ENCODE measurements at regions not wholly inside any gene's neighbourhood (a gene's known extent, or its start where the extent isn't known, plus 50 kb on each side); places are given as distances from the start of the nearest gene placed in this dataset.

GRCh38 chrX:134712272-134712671 lies 54.0 kb upstream of the PLAC1 start:
- no peaks in the 10 kb centered on the region for H3K36me3 ChIP-seq (ENCODE audit: low read depth, low read length)
- intact Hi-C loops (cut with micrococcal nuclease): no loop called here
- no peaks in the 10 kb centered on the region for H3F3A ChIP-seq (ENCODE audit: low read length, unreplicated experiment)
- no peak overlapping the region for H3K27ac ChIP-seq (ENCODE audit: low read length)
- ATAC-seq: no peak
- ChIA-PET POLR2A (ENCODE audit: unreplicated experiment) (no interaction called here), CTCF (no interaction called here)
- H3K9me2 ChIP-seq (replicated peaks; ENCODE audit: low read length): no peaks in the 10 kb centered on the region
- no peaks in the 10 kb centered on the region for H4K20me1 ChIP-seq (ENCODE audit: low read length)
- TF ChIP-seq EZH2phosphoT487 (IDR thresholded peaks at IDR 0.05; ENCODE audit: borderline replicate concordance, low read length): no peak
- TF ChIP-seq, protein P1, sequence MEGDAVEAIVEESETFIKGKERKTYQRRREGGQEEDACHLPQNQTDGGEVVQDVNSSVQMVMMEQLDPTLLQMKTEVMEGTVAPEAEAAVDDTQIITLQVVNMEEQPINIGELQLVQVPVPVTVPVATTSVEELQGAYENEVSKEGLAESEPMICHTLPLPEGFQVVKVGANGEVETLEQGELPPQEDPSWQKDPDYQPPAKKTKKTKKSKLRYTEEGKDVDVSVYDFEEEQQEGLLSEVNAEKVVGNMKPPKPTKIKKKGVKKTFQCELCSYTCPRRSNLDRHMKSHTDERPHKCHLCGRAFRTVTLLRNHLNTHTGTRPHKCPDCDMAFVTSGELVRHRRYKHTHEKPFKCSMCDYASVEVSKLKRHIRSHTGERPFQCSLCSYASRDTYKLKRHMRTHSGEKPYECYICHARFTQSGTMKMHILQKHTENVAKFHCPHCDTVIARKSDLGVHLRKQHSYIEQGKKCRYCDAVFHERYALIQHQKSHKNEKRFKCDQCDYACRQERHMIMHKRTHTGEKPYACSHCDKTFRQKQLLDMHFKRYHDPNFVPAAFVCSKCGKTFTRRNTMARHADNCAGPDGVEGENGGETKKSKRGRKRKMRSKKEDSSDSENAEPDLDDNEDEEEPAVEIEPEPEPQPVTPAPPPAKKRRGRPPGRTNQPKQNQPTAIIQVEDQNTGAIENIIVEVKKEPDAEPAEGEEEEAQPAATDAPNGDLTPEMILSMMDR (conservative IDR thresholded peaks at IDR 0.05; ENCODE audit: low read depth, low read length): no peak
- no peak for TF ChIP-seq EZH2 (IDR thresholded peaks at IDR 0.05; ENCODE audit: low read length, unreplicated experiment)
- H3K4me1 ChIP-seq (ENCODE audit: insufficient read depth, low read length): no peaks in the 10 kb centered on the region
- H3K4me3 ChIP-seq (ENCODE audit: low read length): no peak overlapping the region
- no TSS peak for BruUV-seq (replicated peaks)
- no peak overlapping the region for H2AFZ ChIP-seq (ENCODE audit: low read length)
- no peak overlapping the region for H3K9ac ChIP-seq (ENCODE audit: low read length)
- DNase-seq: no peak
- no peaks in the 10 kb centered on the region for H3K79me2 ChIP-seq (ENCODE audit: low read length)
- no peaks in the 10 kb centered on the region for H3K9me3 ChIP-seq (ENCODE audit: low read length)
- no peaks in the 10 kb centered on the region for H3K27me3 ChIP-seq (ENCODE audit: low read length)
- no peak overlapping the region for H3K4me2 ChIP-seq (ENCODE audit: low read length)

DNA sequence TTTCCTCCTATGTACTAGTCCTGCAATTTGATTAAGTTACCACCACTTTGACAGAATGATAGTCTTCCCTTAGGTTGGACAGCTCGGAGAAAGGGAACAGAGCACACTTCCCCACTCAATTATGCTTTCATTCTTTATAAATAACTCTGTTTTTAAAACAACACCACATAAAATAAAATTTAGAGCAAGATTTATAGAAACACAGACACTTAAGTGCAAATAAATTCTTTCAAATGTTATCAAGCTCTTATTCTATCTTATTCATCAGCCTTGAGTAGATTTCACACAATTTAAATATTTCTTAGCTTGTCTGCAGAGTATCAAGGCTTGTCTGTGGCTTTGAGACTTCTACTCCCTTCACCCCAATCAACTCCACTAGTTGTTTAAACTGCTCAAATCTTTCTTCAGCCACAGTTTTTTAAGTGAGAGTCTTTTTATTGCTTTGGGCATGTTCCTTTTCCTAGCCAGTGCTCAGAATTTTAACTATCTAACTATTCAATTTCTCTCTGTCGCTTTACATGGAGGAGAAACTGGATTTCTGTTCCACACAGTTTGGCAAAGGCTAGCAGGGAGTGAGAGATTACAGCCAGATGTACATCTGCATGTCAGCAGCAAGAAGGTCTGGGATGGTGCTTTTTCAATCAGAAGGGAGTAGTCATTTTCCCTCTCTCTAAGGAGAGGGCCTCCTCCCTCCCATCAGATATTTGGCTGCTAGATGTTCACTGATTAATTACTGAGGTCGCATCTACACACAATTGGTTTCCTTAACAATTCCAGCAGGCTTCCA lies 53.1 kb upstream of the PLAC1 start:
- Histone ChIP-seq H3F3A (ENCODE audit: low read length, unreplicated experiment) (no peaks in the 10 kb centered on the region), H3K4me1 (ENCODE audit: insufficient read depth, low read length) (no peaks in the 10 kb centered on the region), H2AFZ (ENCODE audit: low read length) (no peak overlapping the region), H3K79me2 (ENCODE audit: low read length) (no peaks in the 10 kb centered on the region), H3K9ac (ENCODE audit: low read length) (no peak overlapping the region), H3K27me3 (ENCODE audit: low read length) (no peaks in the 10 kb centered on the region), H3K4me2 (ENCODE audit: low read length) (no peak overlapping the region), H4K20me1 (ENCODE audit: low read length) (no peaks in the 10 kb centered on the region), H3K9me3 (ENCODE audit: low read length) (no peaks in the 10 kb centered on the region), H3K4me3 (ENCODE audit: low read length) (no peak overlapping the region), H3K36me3 (ENCODE audit: low read depth, low read length) (no peaks in the 10 kb centered on the region), H3K9me2 (replicated peaks; ENCODE audit: low read length) (no peaks in the 10 kb centered on the region), H3K27ac (ENCODE audit: low read length) (no peak overlapping the region)
- BruUV-seq (replicated peaks): no TSS peak
- ChIA-PET CTCF (no interaction called here), POLR2A (ENCODE audit: unreplicated experiment) (no interaction called here)
- ATAC-seq: no peak
- TF ChIP-seq, protein P1 (conservative IDR thresholded peaks at IDR 0.05; ENCODE audit: low read depth, low read length): no peak
- TF ChIP-seq EZH2 (IDR thresholded peaks at IDR 0.05; ENCODE audit: low read length, unreplicated experiment): no peak
- TF ChIP-seq EZH2phosphoT487 (IDR thresholded peaks at IDR 0.05; ENCODE audit: borderline replicate concordance, low read length): no peak
- intact Hi-C loops (cut with micrococcal nuclease): no loop called here
- no peak for DNase-seq

All from PC-3 (cell line).